Central memory CD8-positive, alpha-beta T cell (primary cell): ENCODE measurements at regions not wholly inside any gene's neighbourhood (a gene's known extent, or its start where the extent isn't known, plus 50 kb on each side); places are given as distances from the start of the nearest gene placed in this dataset.
A peak's percentile ranks its signal among the peaks of the same experiment; 100 is the strongest.
"Not testable (repeated sequence)": the region's sequence is repeated elsewhere in the genome, so short reads cannot be mapped to it uniquely, and the experiment has no call there.

ENCODE experiments used
- ATAC-seq: fragments of 150-1000 bp; cut with Tn5 transposase; replicated peaks from 2 replicates; pipeline ENCODE4 v1.10.0; 2022; ENCODE audit warnings: mild to moderate bottlenecking, moderate FRiP score, moderate number of reproducible peaks; ENCODE audit not compliant: poor library complexity, severe bottlenecking; ENCODE audit errors: extremely low read depth
- DNase-seq, 2 donors: peaks; one replicate each; pipeline ENCODE4 v3.0.0; 2021; ENCODE audit warnings: low spot score in 2 of 2
- H3K27ac Mint-ChIP-seq: one replicate; pipeline ENCODE4 v1.8.0; 2022; ENCODE audit warnings: low read depth, mild to moderate bottlenecking, moderate library complexity, mixed read lengths
- H3K27me3 Mint-ChIP-seq: one replicate; pipeline ENCODE4 v1.8.0; 2022; ENCODE audit warnings: mixed read lengths
- H3K36me3 Mint-ChIP-seq: one replicate; pipeline ENCODE4 v1.8.0; 2022; ENCODE audit warnings: mild to moderate bottlenecking, moderate library complexity, mixed read lengths; ENCODE audit not compliant: insufficient read depth
- H3K4me1 Mint-ChIP-seq: one replicate; pipeline ENCODE4 v1.8.0; 2022; ENCODE audit warnings: mixed read lengths
- H3K4me3 Mint-ChIP-seq: one replicate; pipeline ENCODE4 v1.8.0; 2022; ENCODE audit warnings: mild to moderate bottlenecking, moderate library complexity, mixed read lengths
- H3K9me3 Mint-ChIP-seq: one replicate; pipeline ENCODE4 v1.8.0; 2022; ENCODE audit warnings: mixed read lengths

DNA sequence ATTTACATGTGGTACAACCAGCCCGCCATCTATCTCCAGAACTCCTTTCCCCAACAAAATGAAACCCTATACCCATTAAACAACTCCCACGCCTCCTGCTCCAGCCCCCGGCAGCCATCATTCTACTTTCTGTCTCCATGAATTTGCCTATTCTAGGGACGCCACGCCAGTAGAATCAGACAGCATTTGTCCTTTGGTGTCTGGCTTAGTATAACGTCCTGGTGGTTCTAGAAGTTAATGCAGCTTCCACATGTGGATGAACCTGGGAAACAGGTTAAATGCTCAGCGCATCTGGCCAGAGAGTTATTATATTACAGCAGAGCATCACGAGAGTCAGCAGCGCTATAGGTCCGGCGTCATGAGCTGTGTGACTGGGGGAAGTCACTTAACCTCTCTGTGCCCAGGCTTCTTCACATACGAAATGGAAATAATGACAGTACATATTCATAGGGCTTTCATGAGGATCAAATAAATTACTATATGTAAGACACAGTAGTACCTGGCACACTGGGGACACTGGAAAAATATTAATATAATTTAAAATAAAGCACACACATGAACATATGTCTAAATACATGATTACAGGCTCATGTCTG is 178.7 kb upstream of the TAB2 start:
- H3K4me1 Mint-ChIP-seq = peaks cover 22% of the 10 kb centered on the region

DNA sequence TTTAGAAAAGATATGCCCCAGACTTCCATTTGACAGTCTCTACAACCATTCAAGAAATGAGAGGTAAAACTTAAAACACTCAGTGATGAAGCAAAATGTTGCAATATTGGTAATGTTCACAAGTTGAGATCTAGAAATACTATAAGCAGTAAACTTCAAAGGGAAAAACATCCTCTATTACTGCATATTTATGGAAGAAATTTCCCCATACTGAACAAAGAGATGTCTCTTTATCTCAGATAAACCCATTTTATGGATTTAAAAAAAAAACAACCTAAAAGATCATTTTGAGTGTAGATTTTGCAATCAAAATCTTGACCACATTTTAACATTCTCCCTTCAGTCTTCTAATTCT is 177.8 kb upstream of the TAB2 start:
- Mint-ChIP-seq H3K9me3 (no peaks in the 10 kb centered on the region), H3K4me3 (peak overlapping the region; percentile 69), H3K27ac (peak overlapping the region; percentile 98), H3K36me3 (peaks cover 6% of the 10 kb centered on the region), H3K27me3 (no peaks in the 10 kb centered on the region), H3K4me1 (peaks cover 22% of the 10 kb centered on the region)
- DNase-seq = no peak
- no peak for ATAC-seq

More for the DNA sequence above, 178.7 kb upstream of the TAB2 start:
- Mint-ChIP-seq H3K9me3 (no peaks in the 10 kb centered on the region), H3K27ac (peak overlapping the region; percentile 67), H3K27me3 (no peaks in the 10 kb centered on the region), H3K4me3 (no peak overlapping the region), H3K36me3 (peaks cover 6% of the 10 kb centered on the region)
- no peak for DNase-seq
- no peak for ATAC-seq

DNA sequence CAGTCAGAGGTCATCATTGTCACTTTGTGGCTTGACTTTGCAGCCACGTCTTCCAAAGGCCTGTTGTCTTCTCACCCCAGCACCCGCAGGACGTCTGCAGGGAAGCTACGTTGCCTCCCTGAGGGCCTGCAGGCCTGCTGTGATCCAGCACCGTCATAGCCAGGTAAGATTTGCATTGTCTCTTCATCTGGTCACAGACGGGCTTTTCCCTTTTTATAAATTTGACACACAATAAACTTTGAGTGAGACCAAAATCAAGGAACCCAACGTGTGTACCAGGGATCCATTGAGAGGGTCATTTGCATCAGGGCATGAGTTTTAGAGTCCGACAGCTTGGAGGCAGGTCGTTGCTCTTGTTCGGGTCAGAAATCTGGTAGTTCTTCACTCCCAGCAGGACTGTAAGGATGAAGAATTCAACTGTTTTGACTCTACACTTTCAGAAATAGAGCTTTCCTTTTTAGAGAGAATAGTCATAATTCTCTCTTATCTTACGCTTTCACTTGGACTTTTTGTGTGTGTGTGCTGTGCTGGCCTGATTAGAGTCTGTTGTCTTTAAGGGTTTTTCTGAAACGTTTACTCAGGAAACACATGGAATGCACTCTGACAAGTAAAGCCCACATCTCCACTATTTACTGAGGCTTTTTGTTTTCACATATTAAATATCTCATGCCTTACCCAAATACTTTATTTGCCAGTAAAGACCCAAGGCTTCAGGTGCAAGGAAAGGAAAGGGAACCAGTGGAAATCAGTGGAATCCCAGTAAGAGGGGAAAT is 177.2 kb upstream of the TAB2 start:
- no peaks in the 10 kb centered on the region for H3K27me3 Mint-ChIP-seq
- DNase-seq (peak; percentile 27 to 57), ATAC-seq (peak; percentile 79)
- H3K9me3 Mint-ChIP-seq = no peaks in the 10 kb centered on the region
- H3K4me1 Mint-ChIP-seq = peaks cover 22% of the 10 kb centered on the region
- H3K27ac Mint-ChIP-seq = peak overlapping the region; percentile 98
- peaks cover 6% of the 10 kb centered on the region for H3K36me3 Mint-ChIP-seq
- peak overlapping the region; percentile 69 for H3K4me3 Mint-ChIP-seq

DNA sequence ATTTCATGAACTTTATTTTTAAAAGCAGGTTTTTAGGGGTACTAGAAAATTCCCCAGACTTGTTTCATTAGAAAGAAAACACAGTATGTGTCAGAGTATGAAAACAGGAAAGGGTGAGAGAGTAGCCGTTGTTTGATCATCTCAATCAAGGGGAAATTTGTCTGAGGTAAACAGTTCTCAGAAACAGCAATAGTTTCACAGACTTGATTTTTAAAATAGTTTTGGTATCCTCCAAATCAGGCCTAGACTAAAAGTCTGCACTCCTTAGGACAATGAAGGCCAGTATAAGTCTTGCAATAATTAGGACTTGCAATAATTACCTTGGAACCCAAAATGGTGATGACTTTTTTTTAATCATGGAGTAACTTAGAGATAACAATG is 176.6 kb upstream of the TAB2 start:
- Mint-ChIP-seq H3K4me1 (peaks cover 23% of the 10 kb centered on the region), H3K4me3 (peak overlapping the region; percentile 69), H3K27ac (peak overlapping the region; percentile 98), H3K36me3 (peaks cover 6% of the 10 kb centered on the region), H3K9me3 (no peaks in the 10 kb centered on the region), H3K27me3 (no peaks in the 10 kb centered on the region)
- DNase-seq (no peak), ATAC-seq (peak; percentile 88)

DNA sequence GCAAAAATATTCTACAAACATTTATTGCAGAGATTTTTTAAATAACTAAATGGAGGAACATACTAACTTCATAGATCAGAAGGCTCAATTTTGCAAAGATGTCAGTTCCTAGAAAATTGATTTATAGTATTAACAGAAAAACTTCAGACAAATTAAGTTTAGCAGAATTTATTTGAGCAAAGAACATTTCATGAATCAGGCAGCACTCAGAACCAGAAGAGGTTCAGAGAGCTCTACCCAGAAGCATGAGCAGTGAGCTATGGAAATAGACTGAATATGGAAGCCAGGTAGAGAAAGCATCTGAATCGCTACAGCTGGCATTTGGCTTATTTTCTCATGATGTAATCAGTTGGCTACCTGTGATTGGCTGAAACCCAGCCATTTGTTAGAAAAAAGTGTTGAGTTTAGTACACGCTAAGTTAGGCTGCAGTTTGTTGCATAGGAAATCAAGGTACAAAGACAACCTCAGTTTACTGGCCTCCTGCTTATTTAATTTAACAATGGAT is 174.5 kb upstream of the TAB2 start:
- no peaks in the 10 kb centered on the region for H3K27me3 Mint-ChIP-seq
- H3K36me3 Mint-ChIP-seq = peaks cover 6% of the 10 kb centered on the region
- peaks cover 44% of the 10 kb centered on the region for H3K4me1 Mint-ChIP-seq
- no peak for DNase-seq
- H3K27ac Mint-ChIP-seq = no peak overlapping the region
- H3K9me3 Mint-ChIP-seq = no peaks in the 10 kb centered on the region
- ATAC-seq = no peak
- no peak overlapping the region for H3K4me3 Mint-ChIP-seq

DNA sequence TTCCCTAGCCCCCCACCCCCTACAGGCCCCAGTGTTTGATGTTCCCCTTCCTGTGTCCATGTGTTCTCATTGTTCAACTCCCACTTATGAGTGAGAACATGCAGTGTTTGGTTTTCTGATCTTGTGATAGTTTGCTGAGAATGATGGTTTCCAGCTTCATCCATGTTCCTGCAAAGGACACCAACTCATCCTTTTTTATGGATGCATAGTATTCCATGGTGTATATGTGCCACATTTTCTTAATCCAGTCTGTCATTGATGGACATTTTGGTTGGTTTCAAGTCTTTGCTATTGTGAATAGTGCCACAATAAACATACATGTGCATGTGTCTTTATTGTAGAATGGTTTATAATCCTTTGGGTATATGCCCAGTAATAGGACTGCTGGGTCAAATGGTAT is 171.7 kb upstream of the TAB2 start:
- not testable (repeated sequence) for H3K4me3 Mint-ChIP-seq, H3K27ac Mint-ChIP-seq, H3K9me3 Mint-ChIP-seq, H3K27me3 Mint-ChIP-seq, H3K36me3 Mint-ChIP-seq, DNase-seq, ATAC-seq
- H3K4me1 Mint-ChIP-seq = peaks cover 56% of the 10 kb centered on the region

DNA sequence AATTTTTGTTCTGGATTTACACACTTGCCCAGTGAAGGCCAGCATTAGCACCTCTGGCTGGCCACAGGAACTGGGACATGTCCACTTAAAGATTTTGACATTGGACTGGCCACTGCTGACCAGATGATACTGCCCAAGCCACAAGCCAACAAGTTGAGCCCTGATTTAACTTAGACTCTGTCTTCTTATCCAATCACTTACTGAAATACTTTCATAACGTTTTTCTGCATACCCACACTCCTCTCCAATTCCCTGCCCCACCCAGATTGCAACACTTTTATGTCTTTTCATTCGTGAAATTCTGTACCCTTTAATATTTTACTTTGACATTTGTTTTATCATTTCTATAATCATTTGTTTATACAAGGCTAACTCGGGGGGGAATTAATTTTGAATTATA is 170.3 kb upstream of the TAB2 start:
- H3K4me3 Mint-ChIP-seq = no peak overlapping the region
- DNase-seq = no peak
- peak overlapping the region; percentile 90 for H3K27ac Mint-ChIP-seq
- peaks cover 3% of the 10 kb centered on the region for H3K36me3 Mint-ChIP-seq
- no peaks in the 10 kb centered on the region for H3K9me3 Mint-ChIP-seq
- peaks cover 53% of the 10 kb centered on the region for H3K4me1 Mint-ChIP-seq
- H3K27me3 Mint-ChIP-seq = no peaks in the 10 kb centered on the region
- ATAC-seq = no peak

DNA sequence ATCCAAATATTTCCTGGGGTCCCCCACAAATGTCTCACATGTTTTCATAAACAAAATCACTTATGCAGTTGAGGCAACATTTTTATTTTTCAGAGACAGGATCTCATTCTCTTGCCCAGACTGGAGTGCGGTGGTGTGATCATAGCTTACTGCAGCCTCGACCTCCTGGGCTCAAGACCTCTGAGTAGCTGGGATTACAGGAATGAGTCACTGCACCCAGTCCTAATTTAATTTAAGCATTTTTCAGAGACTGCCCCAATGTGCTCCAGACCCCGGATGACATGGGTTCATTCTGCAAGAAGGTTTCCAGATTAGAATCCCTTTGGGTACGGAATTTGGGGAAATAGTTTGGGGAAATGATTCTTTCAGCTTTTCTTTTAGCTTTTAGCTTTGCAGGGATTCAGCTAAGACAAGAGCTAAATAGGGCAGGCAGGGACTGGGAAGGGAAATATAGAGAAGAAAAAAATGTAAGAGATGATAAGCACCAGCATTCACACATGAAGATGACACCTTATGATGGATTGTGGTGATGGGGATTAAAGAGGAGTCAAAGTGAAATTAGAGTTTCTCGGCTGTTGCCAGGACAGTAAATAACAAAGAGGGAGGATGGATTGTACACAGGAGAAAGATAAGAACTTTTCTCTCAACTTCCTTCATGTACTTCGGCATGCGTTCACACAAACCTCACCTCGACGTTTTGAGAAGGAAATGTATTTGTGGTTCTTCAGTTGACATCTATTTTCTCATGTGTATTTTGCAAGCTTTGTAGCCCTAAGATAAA is 169.4 kb upstream of the TAB2 start:
- ATAC-seq (peak; percentile 89), DNase-seq (peak in 1 of 2 donors; percentile 35)
- no peaks in the 10 kb centered on the region for H3K9me3 Mint-ChIP-seq
- H3K27me3 Mint-ChIP-seq = no peaks in the 10 kb centered on the region
- peaks cover 62% of the 10 kb centered on the region for H3K4me1 Mint-ChIP-seq
- peaks cover 3% of the 10 kb centered on the region for H3K36me3 Mint-ChIP-seq
- H3K27ac Mint-ChIP-seq = peak overlapping the region; percentile 90
- peak overlapping the region; percentile 14 for H3K4me3 Mint-ChIP-seq

DNA sequence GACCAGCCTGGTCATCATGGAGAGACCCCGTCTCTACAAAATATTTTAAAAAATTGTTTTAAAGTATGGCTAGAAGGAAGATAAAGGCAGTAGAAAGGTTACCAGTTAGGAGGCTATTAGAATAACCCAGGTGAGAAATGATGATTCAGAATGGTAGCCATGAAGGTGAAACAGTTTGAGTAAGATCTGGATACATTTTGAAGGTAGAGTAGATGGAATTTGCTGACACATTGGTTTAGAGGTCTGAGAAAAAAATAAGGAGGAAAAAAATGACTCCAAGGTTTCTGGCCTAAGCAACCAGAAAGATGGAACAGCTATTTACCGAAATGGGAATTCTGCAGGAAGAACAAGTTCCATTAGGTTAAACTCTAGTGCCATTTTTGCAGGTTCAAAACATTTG is 167.9 kb upstream of the TAB2 start:
- no peak overlapping the region for H3K4me3 Mint-ChIP-seq
- DNase-seq = no peak
- peaks cover 77% of the 10 kb centered on the region for H3K4me1 Mint-ChIP-seq
- H3K36me3 Mint-ChIP-seq = peaks cover 3% of the 10 kb centered on the region
- no peaks in the 10 kb centered on the region for H3K9me3 Mint-ChIP-seq
- H3K27ac Mint-ChIP-seq = peak overlapping the region; percentile 90
- no peaks in the 10 kb centered on the region for H3K27me3 Mint-ChIP-seq
- no peak for ATAC-seq

DNA sequence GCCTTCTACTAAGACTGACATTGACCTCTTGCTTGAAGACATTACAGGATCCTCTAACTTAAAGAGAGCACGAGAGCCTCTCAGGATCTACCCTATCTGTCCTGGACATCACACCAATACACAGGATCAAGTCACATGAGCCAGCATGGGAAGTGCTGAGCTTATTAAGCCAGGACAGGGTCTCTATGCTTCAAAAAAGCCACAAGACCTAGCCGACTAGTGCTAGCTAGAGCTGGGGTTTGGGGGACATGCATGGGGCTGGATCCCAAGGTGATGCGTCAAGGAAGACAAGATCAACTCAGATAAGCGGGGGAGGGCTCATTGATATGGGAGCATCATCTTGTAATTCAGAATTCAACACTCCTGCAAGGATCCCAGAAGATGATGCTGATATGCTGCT is 167.2 kb upstream of the TAB2 start:
- peaks cover 3% of the 10 kb centered on the region for H3K36me3 Mint-ChIP-seq
- H3K4me3 Mint-ChIP-seq = no peak overlapping the region
- H3K27me3 Mint-ChIP-seq = no peaks in the 10 kb centered on the region
- H3K4me1 Mint-ChIP-seq = peaks cover 80% of the 10 kb centered on the region
- no peak for DNase-seq
- ATAC-seq = no peak
- no peaks in the 10 kb centered on the region for H3K9me3 Mint-ChIP-seq
- peak overlapping the region; percentile 90 for H3K27ac Mint-ChIP-seq

DNA sequence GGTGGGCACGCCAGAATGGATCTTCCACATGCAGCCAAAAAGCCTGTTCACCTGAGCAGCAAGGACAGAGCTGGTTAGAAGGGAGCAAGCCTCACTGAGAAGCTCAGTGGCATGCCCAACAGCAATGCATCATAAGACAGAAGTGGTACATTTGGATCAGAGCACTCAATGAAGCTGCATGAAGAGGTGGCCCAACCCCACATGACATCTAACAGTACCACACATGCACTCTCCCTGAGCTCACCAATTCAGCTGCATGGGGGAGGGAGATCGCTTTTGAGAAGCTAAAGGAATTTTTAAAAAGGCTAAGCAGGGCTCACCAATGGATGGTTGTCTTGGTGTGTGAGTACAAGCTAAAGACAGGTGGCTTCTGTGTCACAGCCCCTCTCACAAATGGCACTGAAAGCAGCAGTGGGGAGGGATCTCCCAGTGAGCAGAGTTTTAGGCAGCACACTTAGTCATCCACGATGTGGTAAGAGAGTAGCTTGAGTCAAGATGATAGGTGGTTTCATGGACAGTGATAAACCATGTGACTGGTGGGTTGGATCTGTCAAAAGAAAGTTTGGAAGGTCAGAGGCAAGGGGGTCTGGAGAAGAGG is 166.6 kb upstream of the TAB2 start:
- peaks cover 84% of the 10 kb centered on the region for H3K4me1 Mint-ChIP-seq

DNA sequence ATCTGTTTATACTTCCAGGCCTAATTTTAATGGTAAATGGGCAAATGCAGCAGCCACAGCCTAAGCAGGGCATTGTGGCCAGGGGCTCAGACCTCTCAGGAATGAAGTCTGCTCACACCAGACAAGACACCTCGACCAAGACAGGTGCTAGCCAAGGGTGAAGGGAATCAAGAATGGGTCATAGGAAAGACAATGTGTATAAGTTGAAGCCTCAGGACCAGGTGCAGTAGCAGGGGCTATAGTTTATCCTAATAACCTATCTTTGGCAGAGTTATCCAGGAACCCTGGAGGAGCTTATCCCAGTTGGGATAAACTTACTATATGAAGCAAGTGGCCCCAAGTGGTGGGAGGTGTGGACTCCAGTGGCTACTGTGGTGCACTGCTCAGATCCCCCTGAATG is 165.0 kb upstream of the TAB2 start:
- no peak overlapping the region for H3K27ac Mint-ChIP-seq
- H3K4me1 Mint-ChIP-seq = peaks cover 68% of the 10 kb centered on the region
- no peak overlapping the region for H3K4me3 Mint-ChIP-seq

More for the DNA sequence above, 166.6 kb upstream of the TAB2 start:
- H3K4me3 Mint-ChIP-seq = peak overlapping the region; percentile 7
- H3K27me3 Mint-ChIP-seq = no peaks in the 10 kb centered on the region
- H3K36me3 Mint-ChIP-seq = peaks cover 3% of the 10 kb centered on the region
- H3K9me3 Mint-ChIP-seq = no peaks in the 10 kb centered on the region
- peak overlapping the region; percentile 36 for H3K27ac Mint-ChIP-seq
- ATAC-seq = peak; percentile 21
- DNase-seq = no peak

More for the DNA sequence above, 165.0 kb upstream of the TAB2 start:
- H3K9me3 Mint-ChIP-seq = no peaks in the 10 kb centered on the region
- ATAC-seq = no peak
- no peaks in the 10 kb centered on the region for H3K27me3 Mint-ChIP-seq
- H3K36me3 Mint-ChIP-seq = peaks cover 3% of the 10 kb centered on the region
- no peak for DNase-seq
